IMR-90 (cell line): ENCODE measurements at regions not wholly inside any gene's neighbourhood (a gene's known extent, or its start where the extent isn't known, plus 50 kb on each side); places are given as distances from the start of the nearest gene placed in this dataset.
"Not testable (repeated sequence)": the region's sequence is repeated elsewhere in the genome, so short reads cannot be mapped to it uniquely, and the experiment has no call there.

Experiments used
- BHLHE40 ChIP-seq: fragments of 150-350 bp; IDR thresholded peaks from 2 replicates; pipeline ENCODE4 v1.6.1; 2016; ENCODE audit warnings: mild to moderate bottlenecking, low read depth, low read length
- CTCF ChIP-seq: conservative IDR thresholded peaks from 2 replicates; pipeline ENCODE4 v1.5.1; 2012; ENCODE audit warnings: mild to moderate bottlenecking, low read depth, low read length, improper control_type of control experiment
- POLR2A ChIP-seq: IDR thresholded peaks from 2 replicates; pipeline ENCODE4 v1.6.1; 2012; ENCODE audit warnings: mild to moderate bottlenecking, low read depth, low read length

GRCh38 chr4:101606989-101607388 lies 183.5 kb upstream of the BANK1 start:
- TF ChIP-seq POLR2A, CTCF, BHLHE40: not testable (repeated sequence)
